GM19239 (cell line): ENCODE measurements at regions not wholly inside any gene's neighbourhood (a gene's known extent, or its start where the extent isn't known, plus 50 kb on each side); places are given as distances from the start of the nearest gene placed in this dataset.

Experiments used
- DNase-seq: peaks from one replicate; pipeline ENCODE4 v3.0.0; 2011; ENCODE audit warnings: low spot score; ENCODE audit not compliant: insufficient read length
- FAIRE-seq: peaks from 2 replicates; lab custom pipeline; 2011; peaks lifted over from hg19 to GRCh38; lab: Jason Lieb, UNC

- FAIRE-seq (no peak), DNase-seq (no peak)
Measured at GRCh38 chr4:65139998-65140397, 530.3 kb downstream of the EPHA5 start.

- FAIRE-seq (no peak), DNase-seq (no peak)
Measured at GRCh38 chr4:65126200-65126599, 544.1 kb downstream of the EPHA5 start.

GRCh38 chr4:65120287-65120686 is 550.0 kb downstream of the EPHA5 start:
- DNase-seq, result no peak
- FAIRE-seq, result no peak

GRCh38 chr4:65102419-65102818 is 567.9 kb downstream of the EPHA5 start:
- FAIRE-seq (no peak), DNase-seq (no peak)

- FAIRE-seq (no peak), DNase-seq (no peak)
Measured at GRCh38 chr4:65096630-65097029, 573.7 kb downstream of the EPHA5 start.

- no peak for DNase-seq
- no peak for FAIRE-seq
Measured at GRCh38 chr4:65089666-65090065, 580.6 kb downstream of the EPHA5 start.

- DNase-seq, result no peak
- no peak for FAIRE-seq
Measured at GRCh38 chr4:65083076-65083475, 587.2 kb downstream of the EPHA5 start.

- FAIRE-seq, result no peak
- no peak for DNase-seq
Measured at GRCh38 chr4:65071564-65071963, 598.7 kb downstream of the EPHA5 start.

- no peak for FAIRE-seq
- no peak for DNase-seq
Measured at GRCh38 chr4:65069177-65069576, 601.1 kb downstream of the EPHA5 start.

- no peak for FAIRE-seq
- DNase-seq, result no peak
Measured at GRCh38 chr4:65066106-65066505, 604.2 kb downstream of the EPHA5 start.

- DNase-seq (no peak), FAIRE-seq (no peak)
Measured at GRCh38 chr4:65063601-65064000, 606.7 kb downstream of the EPHA5 start.

GRCh38 chr4:65050786-65051185 is 619.5 kb downstream of the EPHA5 start:
- no peak for FAIRE-seq

GRCh38 chr4:65046192-65047133 is 623.8 kb downstream of the EPHA5 start:
- FAIRE-seq (no peak), DNase-seq (no peak)

More at GRCh38 chr4:65050786-65051185, 619.5 kb downstream of the EPHA5 start:
- DNase-seq, result no peak

GRCh38 chr4:65033899-65034298 is 624.6 kb upstream of the TECRL start:
- no peak for DNase-seq
- no peak for FAIRE-seq

- no peak for DNase-seq
- FAIRE-seq, result no peak
Measured at GRCh38 chr4:65028592-65028991, 619.3 kb upstream of the TECRL start.

GRCh38 chr4:65023883-65024670 is 614.8 kb upstream of the TECRL start:
- DNase-seq (no peak), FAIRE-seq (no peak)

- DNase-seq (no peak), FAIRE-seq (no peak)
Measured at GRCh38 chr4:65023081-65023480, 613.8 kb upstream of the TECRL start.

- no peak for FAIRE-seq
Measured at GRCh38 chr4:65021737-65022136, 612.5 kb upstream of the TECRL start.

GRCh38 chr4:65021149-65021548 is 611.9 kb upstream of the TECRL start:
- DNase-seq (no peak), FAIRE-seq (no peak)

More at GRCh38 chr4:65021737-65022136, 612.5 kb upstream of the TECRL start:
- no peak for DNase-seq

- FAIRE-seq, result no peak
- no peak for DNase-seq
Measured at GRCh38 chr4:65019775-65020174, 610.5 kb upstream of the TECRL start.

- DNase-seq (no peak), FAIRE-seq (no peak)
Measured at GRCh38 chr4:65018313-65018712, 609.1 kb upstream of the TECRL start.
